ENCODE measurements at regions not wholly inside any gene's neighbourhood (a gene's known extent, or its start where the extent isn't known, plus 50 kb on each side); places are given as distances from the start of the nearest gene placed in this dataset.
A peak's percentile ranks its signal among the peaks of the same experiment; 100 is the strongest.

- Histone ChIP-seq H2AFZ (ENCODE audit: control insufficient read depth, low read depth, low read length) (no peak overlapping the region), H3K4me2 (ENCODE audit: control insufficient read depth, insufficient read depth) (no peak overlapping the region), H3K36me3 (ENCODE audit: control insufficient read depth in 2 of 2, insufficient read depth in 2 of 2, low read length in 1 of 2) (no peaks in the 10 kb centered on the region), H4K20me1 (ENCODE audit: control insufficient read depth, insufficient read depth) (no peaks in the 10 kb centered on the region), H3K9ac (ENCODE audit: control insufficient read depth, insufficient read depth, low read length) (no peak overlapping the region), H3K4me3 (no peak overlapping the region), H3K79me2 (ENCODE audit: control insufficient read depth, insufficient read depth, low read length) (no peaks in the 10 kb centered on the region), H3K4me1 (ENCODE audit: control insufficient read depth, insufficient read depth, low read length) (no peaks in the 10 kb centered on the region), H3K9me3 (replicated peaks; ENCODE audit: control insufficient read depth, insufficient read depth, low read length) (no peaks in the 10 kb centered on the region; the same call in 2 of the 3 replicates), H3K27ac (ENCODE audit: control insufficient read depth, insufficient read depth) (no peak overlapping the region), H3K27me3 (replicated peaks in 1 of 2; ENCODE audit: control insufficient read depth in 2 of 2, insufficient read depth in 2 of 2, low read length in 1 of 2) (no peaks in the 10 kb centered on the region; a peak in 1 of 4 replicates)
- 27% methylated on average over 7 of the region's 7 CpGs for WGBS (ENCODE audit: insufficient coverage, insufficient replicate concordance, low lambda C conversion rate, missing lambda C conversion rate)
- POLR2A ChIA-PET, result no interaction called here
- CTCF ChIA-PET, result interaction anchor here (1.1 to 2.1 kb wide), 5 partner anchors 9 to 63 kb away, joined by 3 to 9 read pairs (median 6); no protein-coding TSS in a partner anchor
- peak; percentile 37; the same call in 1 of the 2 replicates for TF ChIP-seq NFYB (IDR thresholded peaks at IDR 0.05; ENCODE audit: insufficient read depth, low read depth, low read length)
- peak; percentile 55; the same call in 1 of the 2 replicates for TF ChIP-seq SPI1 (IDR thresholded peaks at IDR 0.05; ENCODE audit: borderline replicate concordance, insufficient read depth, low read depth, low read length)
- no peak for TF ChIP-seq POU2F2 (IDR thresholded peaks at IDR 0.05; ENCODE audit: borderline replicate concordance, low read depth, low read length)
- TF ChIP-seq GABPA (IDR thresholded peaks at IDR 0.05; ENCODE audit: low read depth), result peak; percentile 70
- peak; percentile 42; the same call in 1 of the 3 replicates for ATAC-seq
- RAD21 ChIA-PET (ENCODE audit: unreplicated experiment), result no interaction called here
- in situ Hi-C loops (cut with MboI), result loop anchor here (10.0 kb wide), 1 partner anchor 229 kb away; no protein-coding TSS in a partner anchor
- SMC1A ChIA-PET (ENCODE audit: uncharacterized antibody, unreplicated experiment), result interaction anchor here (1.0 kb wide), 1 partner anchor 28 kb away, joined by 4 read pairs; no protein-coding TSS in a partner anchor
- no peak for DNase-seq (ENCODE audit: low read depth, low spot score)
- peak; percentile 18 for FAIRE-seq
- intact Hi-C loops (cut with micrococcal nuclease; ENCODE audit: unreplicated experiment), result no loop called here
- no TSS peak for BruUV-seq (replicated peaks)
Measured at GRCh38 chr17:33753452-33753851, 460.4 kb upstream of the ASIC2 start.

- Histone ChIP-seq H3K4me2 (ENCODE audit: control insufficient read depth, insufficient read depth) (no peak overlapping the region), H4K20me1 (ENCODE audit: control insufficient read depth, insufficient read depth) (no peaks in the 10 kb centered on the region), H3K9me3 (replicated peaks; ENCODE audit: control insufficient read depth, insufficient read depth, low read length) (no peaks in the 10 kb centered on the region; the same call in 2 of the 3 replicates), H3K4me3 (no peak overlapping the region), H3K27me3 (replicated peaks in 1 of 2; ENCODE audit: control insufficient read depth in 2 of 2, insufficient read depth in 2 of 2, low read length in 1 of 2) (no peaks in the 10 kb centered on the region), H2AFZ (ENCODE audit: control insufficient read depth, low read depth, low read length) (no peak overlapping the region), H3K9ac (ENCODE audit: control insufficient read depth, insufficient read depth, low read length) (no peak overlapping the region), H3K4me1 (ENCODE audit: control insufficient read depth, insufficient read depth, low read length) (no peaks in the 10 kb centered on the region), H3K79me2 (ENCODE audit: control insufficient read depth, insufficient read depth, low read length) (no peaks in the 10 kb centered on the region), H3K27ac (ENCODE audit: control insufficient read depth, insufficient read depth) (no peak overlapping the region), H3K36me3 (ENCODE audit: control insufficient read depth in 2 of 2, insufficient read depth in 2 of 2, low read length in 1 of 2) (no peaks in the 10 kb centered on the region)
- no peak for FAIRE-seq
- no peak for TF ChIP-seq GATAD2B (conservative IDR thresholded peaks at IDR 0.05; ENCODE audit: low read depth)
- TF ChIP-seq POU2F2 (IDR thresholded peaks at IDR 0.05; ENCODE audit: borderline replicate concordance, low read depth, low read length), result no peak
- TF ChIP-seq RELA (IDR thresholded peaks at IDR 0.05; ENCODE audit: borderline replicate concordance, partially characterized antibody), result no peak
- TF ChIP-seq RCOR1 (conservative IDR thresholded peaks at IDR 0.05; ENCODE audit: low read depth, low read length), result no peak
- TF ChIP-seq CBFB (IDR thresholded peaks at IDR 0.05; ENCODE audit: low read depth), result no peak
- no peak for TF ChIP-seq ZSCAN29 (IDR thresholded peaks at IDR 0.05)
- no peak for TF ChIP-seq SKIL (IDR thresholded peaks at IDR 0.05; ENCODE audit: low read depth, poor library complexity, severe bottlenecking)
- TF ChIP-seq IKZF2 (IDR thresholded peaks at IDR 0.05), result no peak
- no peak for TF ChIP-seq GABPA (IDR thresholded peaks at IDR 0.05; ENCODE audit: low read depth)
- no peak for TF ChIP-seq MEF2B (IDR thresholded peaks at IDR 0.05; ENCODE audit: partially characterized antibody, poor library complexity, severe bottlenecking)
- TF ChIP-seq IRF4 (IDR thresholded peaks at IDR 0.05; ENCODE audit: low read depth, low read length), result no peak
- no peak for TF ChIP-seq PML (IDR thresholded peaks at IDR 0.05; ENCODE audit: low read length)
- no peak for TF ChIP-seq HDAC2 (IDR thresholded peaks at IDR 0.05)
- no peak for TF ChIP-seq NR2C1 (IDR thresholded peaks at IDR 0.05)
- no peak for TF ChIP-seq KLF5 (IDR thresholded peaks at IDR 0.05; ENCODE audit: partially characterized antibody)
- CTCF ChIA-PET, result interaction anchor here (1.1 kb wide), 1 partner anchor 189 kb away, joined by 4 read pairs; no protein-coding TSS in a partner anchor
- POLR2A ChIA-PET, result no interaction called here
- ATAC-seq, result no peak
- SMC1A ChIA-PET (ENCODE audit: uncharacterized antibody, unreplicated experiment), result interaction anchor here (1.2 kb wide), 1 partner anchor 12 kb away, joined by 3 read pairs; no protein-coding TSS in a partner anchor
- in situ Hi-C loops (cut with MboI) (loop anchor here (10.0 kb wide), 1 partner anchor 231 kb away; no protein-coding TSS in a partner anchor), intact Hi-C loops (cut with micrococcal nuclease; ENCODE audit: unreplicated experiment) (no loop called here)
- BruUV-seq (replicated peaks), result no TSS peak
- no peak for DNase-seq (ENCODE audit: low read depth, low spot score)
- RAD21 ChIA-PET (ENCODE audit: unreplicated experiment), result no interaction called here
- 44% methylated on average over 2 of the region's 2 CpGs for WGBS (ENCODE audit: insufficient coverage, insufficient replicate concordance, low lambda C conversion rate, missing lambda C conversion rate)
Measured at GRCh38 chr17:33756021-33756420, 462.9 kb upstream of the ASIC2 start.

All from GM12878 (cell line).